CD4-positive, alpha-beta T cell (primary cell): ENCODE measurements at regions not wholly inside any gene's neighbourhood (a gene's known extent, or its start where the extent isn't known, plus 50 kb on each side); places are given as distances from the start of the nearest gene placed in this dataset.

Experiments used
- ATAC-seq: fragments of 200-7000 bp; cut with Tn5 transposase; one replicate; pipeline ENCODE4 v1.10.0; 2022; ENCODE audit warnings: mild to moderate bottlenecking; ENCODE audit not compliant: poor library complexity
- CTCF ChIA-PET: fragments of 350-600 bp; sonication (Branson Sonifier 250); formaldehyde crosslinking; loops from one replicate; lab custom pipeline; 2021; ENCODE audit warnings: antibody characterized with exemption, inconsistent platforms; lab: Charles Lee
- POLR2A ChIA-PET: fragments of 350-600 bp; sonication (Branson Sonifier 250); formaldehyde crosslinking; loops from one replicate; lab custom pipeline; 2021; ENCODE audit warnings: antibody characterized with exemption, inconsistent platforms; lab: Charles Lee
- DNase-seq, 14 experiments: peaks; one replicate each; pipeline ENCODE4 v3.0.0-alpha.2; 2013 to 2020; ENCODE audit warnings: mixed read lengths in 2 of 14
- H3K27ac ChIP-seq, 2 donors: one replicate each; pipeline versions ENCODE4 v1.5.1 to v1.7.0; 2013; ENCODE audit warnings: low read length in 2 of 2, low read depth in 1 of 2, mild to moderate bottlenecking in 1 of 2
- H3K27me3 ChIP-seq, 2 experiments: 1 replicate in 1 of 2; 2 replicates in 1 of 2; pipeline versions ENCODE4 v1.6.1 to v1.7.0; 2013; ENCODE audit warnings: low read length in 2 of 2, control low read depth in 1 of 2, mild to moderate bottlenecking in 1 of 2, moderate library complexity in 1 of 2; ENCODE audit not compliant: insufficient read depth in 2 of 2, control insufficient read depth in 1 of 2
- H3K36me3 ChIP-seq: one replicate; pipeline ENCODE4 v1.6.1; 2013; ENCODE audit warnings: low read length, control low read depth; ENCODE audit not compliant: insufficient read depth
- H3K4me1 ChIP-seq: one replicate; pipeline ENCODE4 v1.6.1; 2013; ENCODE audit warnings: low read length, control low read depth; ENCODE audit not compliant: insufficient read depth
- H3K4me3 ChIP-seq: one replicate; pipeline ENCODE4 v1.5.1; 2013; ENCODE audit warnings: mild to moderate bottlenecking, low read length, moderate library complexity
- H3K9me3 ChIP-seq, 2 experiments: 1 replicate in 1 of 2; 2 replicates in 1 of 2; pipeline versions ENCODE4 v1.6.1 to v1.7.0; 2013; ENCODE audit warnings: low read length in 2 of 2, mild to moderate bottlenecking in 2 of 2, control low read depth in 1 of 2, moderate library complexity in 1 of 2; ENCODE audit not compliant: control insufficient read depth in 1 of 2, insufficient read depth in 1 of 2
- H3K27ac Mint-ChIP-seq: one replicate; pipeline ENCODE4 v1.8.0; 2020; ENCODE audit warnings: mixed read lengths
- H3K27me3 Mint-ChIP-seq: one replicate; pipeline ENCODE4 v1.8.0; 2021; ENCODE audit warnings: mixed read lengths
- H3K36me3 Mint-ChIP-seq: one replicate; pipeline ENCODE4 v1.8.0; 2021; ENCODE audit warnings: low read depth, mixed read lengths
- H3K4me1 Mint-ChIP-seq: one replicate; pipeline ENCODE4 v1.8.0; 2021; ENCODE audit warnings: low read depth, mixed read lengths
- H3K4me3 Mint-ChIP-seq: one replicate; pipeline ENCODE4 v1.8.0; 2020; ENCODE audit warnings: mild to moderate bottlenecking, mixed read lengths
- H3K9me3 Mint-ChIP-seq: one replicate; pipeline ENCODE4 v1.8.0; 2020; ENCODE audit warnings: mixed read lengths
- CTCF ChIP-seq: fragments of 200-600 bp; IDR thresholded peaks from one replicate; pipeline ENCODE4 v1.8.0; 2022; ENCODE audit warnings: antibody characterized with exemption, mild to moderate bottlenecking
- intact Hi-C, 2 experiments: fragments of 100-400 bp; cut with DNase I in 1 of 2; cut with micrococcal nuclease in 1 of 2; formaldehyde crosslinking; loops; one replicate each; pipeline versions ENCODE4 v1.15.1 to v1.9.0; 2023 to 2025; cut with DNase I, micrococcal nuclease

DNA sequence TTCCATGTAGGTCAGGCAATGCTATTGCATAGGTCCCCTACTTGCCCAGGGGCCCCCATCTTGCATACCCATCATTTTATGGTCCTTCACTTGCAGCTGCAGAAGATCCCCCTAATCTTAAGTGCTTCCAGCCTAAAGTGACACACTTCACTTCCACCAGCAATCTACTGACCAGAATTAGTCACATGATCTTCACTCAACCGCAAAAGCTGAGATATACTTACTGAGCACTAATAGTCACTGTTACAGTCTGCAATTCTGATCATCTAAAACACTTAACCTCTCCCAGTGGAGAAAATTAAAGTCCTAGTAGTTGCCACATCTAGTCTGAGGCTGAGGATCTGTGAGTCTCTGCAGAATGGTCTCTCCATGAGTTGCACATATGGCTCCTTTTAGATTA, 82.1 kb downstream of the AREG start:
- intact Hi-C loops = no loop called here
- Histone ChIP-seq H3K36me3 (no peaks in the 10 kb centered on the region), H3K27me3 (no peaks in the 10 kb centered on the region), H3K9me3 (no peaks in the 10 kb centered on the region), H3K4me3 (no peak overlapping the region), H3K27ac (no peak overlapping the region), H3K4me1 (no peaks in the 10 kb centered on the region)
- POLR2A ChIA-PET = no interaction called here
- Mint-ChIP-seq H3K4me3 (no peak overlapping the region), H3K27me3 (peaks cover 12% of the 10 kb centered on the region), H3K36me3 (no peaks in the 10 kb centered on the region), H3K9me3 (no peaks in the 10 kb centered on the region), H3K4me1 (no peaks in the 10 kb centered on the region), H3K27ac (no peak overlapping the region)
- TF ChIP-seq CTCF = no peak
- CTCF ChIA-PET = no interaction called here
- DNase-seq (no peak), ATAC-seq (no peak)

DNA sequence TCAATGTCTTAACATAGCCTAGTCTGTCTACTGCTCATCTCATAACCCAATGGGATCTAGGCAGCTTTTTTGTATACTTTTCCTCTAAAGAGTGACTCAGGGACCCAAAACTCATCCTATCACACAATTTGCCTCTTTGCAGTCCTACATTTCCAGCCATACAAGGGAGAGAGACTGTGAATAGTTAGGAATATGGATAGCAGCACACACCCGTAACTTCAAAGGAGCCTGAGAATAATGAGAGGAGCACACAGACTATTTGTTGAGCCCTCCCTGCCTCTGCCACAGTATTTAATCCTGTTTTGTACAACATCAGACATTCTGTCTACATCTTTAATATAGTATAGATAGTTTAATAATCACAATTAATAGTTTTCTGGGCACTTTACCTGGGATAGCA, 83.2 kb downstream of the AREG start:
- Histone ChIP-seq H3K4me1 (no peaks in the 10 kb centered on the region), H3K27ac (no peak overlapping the region), H3K9me3 (no peaks in the 10 kb centered on the region), H3K4me3 (no peak overlapping the region), H3K27me3 (no peaks in the 10 kb centered on the region), H3K36me3 (no peaks in the 10 kb centered on the region)
- H3K36me3 Mint-ChIP-seq = no peaks in the 10 kb centered on the region
- intact Hi-C loops = no loop called here
- H3K4me3 Mint-ChIP-seq = no peak overlapping the region
- H3K27me3 Mint-ChIP-seq = peaks cover 12% of the 10 kb centered on the region
- ChIA-PET CTCF (no interaction called here), POLR2A (no interaction called here)
- DNase-seq = no peak
- no peaks in the 10 kb centered on the region for H3K4me1 Mint-ChIP-seq
- no peak for TF ChIP-seq CTCF
- no peak for ATAC-seq
- H3K27ac Mint-ChIP-seq = no peak overlapping the region
- no peaks in the 10 kb centered on the region for H3K9me3 Mint-ChIP-seq

DNA sequence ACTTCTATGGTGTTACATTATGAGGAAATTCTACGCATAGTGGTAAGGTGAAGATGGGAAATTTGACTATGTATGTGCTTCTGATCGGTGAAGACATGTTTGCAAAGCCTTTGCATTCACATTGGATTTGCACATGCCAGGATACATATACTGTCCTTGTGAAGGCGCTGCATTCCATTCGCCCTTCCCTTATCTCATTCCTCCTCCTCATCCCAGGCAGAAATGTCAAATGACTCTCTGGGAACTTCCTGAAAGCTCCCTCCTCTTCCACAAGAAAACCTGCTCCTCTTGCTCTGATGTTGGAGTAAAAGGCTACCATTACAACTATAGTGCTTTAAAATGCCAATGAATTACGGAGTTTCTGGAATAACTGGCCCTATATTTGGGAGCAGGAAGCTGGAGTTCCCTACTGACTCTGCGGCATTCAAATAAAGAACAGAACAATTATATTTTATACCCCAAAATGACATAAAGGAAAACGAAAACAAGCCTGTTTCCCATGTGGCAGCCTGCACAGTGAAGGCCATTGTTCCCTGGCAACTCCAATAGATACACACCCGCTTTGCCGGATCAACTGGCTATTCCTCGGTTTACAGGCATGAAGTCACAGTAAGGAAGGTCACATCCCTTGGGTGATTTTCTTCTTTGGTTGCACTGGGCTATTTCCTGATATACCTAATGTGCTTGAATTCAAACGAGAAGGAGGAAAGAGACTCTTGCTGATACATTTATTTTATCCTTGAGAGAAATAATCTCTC, 84.5 kb downstream of the AREG start:
- Histone ChIP-seq H3K9me3 (no peaks in the 10 kb centered on the region), H3K36me3 (no peaks in the 10 kb centered on the region), H3K27ac (no peak overlapping the region), H3K4me3 (no peak overlapping the region), H3K4me1 (no peaks in the 10 kb centered on the region), H3K27me3 (no peaks in the 10 kb centered on the region)
- no peaks in the 10 kb centered on the region for H3K36me3 Mint-ChIP-seq
- H3K27me3 Mint-ChIP-seq = peaks cover 14% of the 10 kb centered on the region
- H3K27ac Mint-ChIP-seq = no peak overlapping the region
- no peaks in the 10 kb centered on the region for H3K4me1 Mint-ChIP-seq
- POLR2A ChIA-PET = no interaction called here
- TF ChIP-seq CTCF = no peak
- no peaks in the 10 kb centered on the region for H3K9me3 Mint-ChIP-seq
- H3K4me3 Mint-ChIP-seq = no peak overlapping the region
- no peak for ATAC-seq
- DNase-seq = no peak
- CTCF ChIA-PET = no interaction called here
- intact Hi-C loops = loop anchor here in 1 of 2 experiments (10.0 kb wide), 1 partner anchor 305 kb away; no protein-coding TSS in a partner anchor
